ENCODE measurements at regions not wholly inside any gene's neighbourhood (a gene's known extent, or its start where the extent isn't known, plus 50 kb on each side); places are given as distances from the start of the nearest gene placed in this dataset.

GRCh38 chr6:112925702-112926101 lies 578.6 kb downstream of the RFPL4B start:
- TF ChIP-seq CTCF (IDR thresholded peaks at IDR 0.05) (no peak), POLR2A (IDR thresholded peaks at IDR 0.05) (no peak)
